ENCODE measurements at regions not wholly inside any gene's neighbourhood (a gene's known extent, or its start where the extent isn't known, plus 50 kb on each side); places are given as distances from the start of the nearest gene placed in this dataset.

DNA sequence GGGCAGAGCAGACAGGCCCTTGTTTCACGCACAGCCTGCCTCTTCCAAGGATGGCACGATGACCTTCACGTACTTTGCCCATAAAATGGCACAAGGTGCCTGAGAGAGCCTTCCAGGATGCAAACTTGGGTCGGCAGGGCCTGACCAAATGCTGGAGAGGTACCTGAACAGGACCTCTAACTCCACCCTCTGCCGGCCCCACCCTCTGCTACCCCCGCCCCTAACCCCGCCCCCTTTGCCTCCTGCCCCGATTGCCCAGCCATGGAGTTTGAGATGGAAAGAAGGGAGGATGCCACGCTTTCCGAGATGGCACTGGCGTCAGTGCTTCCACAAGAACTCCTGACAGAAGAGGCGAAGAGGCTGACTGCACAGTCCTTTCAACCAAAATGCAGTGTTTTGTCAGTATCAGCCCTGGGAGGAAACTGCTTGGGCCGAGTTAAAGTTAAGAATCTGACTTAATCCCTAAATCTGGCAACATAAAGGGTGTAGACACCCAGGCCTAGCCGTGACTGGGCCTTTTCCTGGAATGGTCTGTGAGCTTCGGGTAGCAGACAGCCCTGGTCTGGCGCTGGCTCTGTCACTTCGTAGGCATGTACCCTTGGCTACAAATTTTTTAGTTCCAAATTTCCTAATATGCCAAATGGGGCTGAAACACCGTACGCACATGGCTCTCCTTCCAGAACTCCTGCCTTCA, 230.3 kb upstream of the RGMA start:
- ATAC-seq (ENCODE audit: low read depth) = no peak
- Histone ChIP-seq H3K4me3 (ENCODE audit: severe bottlenecking) (no peak overlapping the region), H3K27ac (ENCODE audit: poor library complexity, severe bottlenecking) (no peak overlapping the region), H3K27me3 (ENCODE audit: insufficient read depth, poor library complexity, severe bottlenecking) (no peaks in the 10 kb centered on the region), H3K36me3 (ENCODE audit: low read depth) (no peaks in the 10 kb centered on the region), H3K9me3 (ENCODE audit: severe bottlenecking) (no peaks in the 10 kb centered on the region), H3K4me1 (ENCODE audit: insufficient read depth, poor library complexity, severe bottlenecking) (no peaks in the 10 kb centered on the region)
- TF ChIP-seq, protein P1, sequence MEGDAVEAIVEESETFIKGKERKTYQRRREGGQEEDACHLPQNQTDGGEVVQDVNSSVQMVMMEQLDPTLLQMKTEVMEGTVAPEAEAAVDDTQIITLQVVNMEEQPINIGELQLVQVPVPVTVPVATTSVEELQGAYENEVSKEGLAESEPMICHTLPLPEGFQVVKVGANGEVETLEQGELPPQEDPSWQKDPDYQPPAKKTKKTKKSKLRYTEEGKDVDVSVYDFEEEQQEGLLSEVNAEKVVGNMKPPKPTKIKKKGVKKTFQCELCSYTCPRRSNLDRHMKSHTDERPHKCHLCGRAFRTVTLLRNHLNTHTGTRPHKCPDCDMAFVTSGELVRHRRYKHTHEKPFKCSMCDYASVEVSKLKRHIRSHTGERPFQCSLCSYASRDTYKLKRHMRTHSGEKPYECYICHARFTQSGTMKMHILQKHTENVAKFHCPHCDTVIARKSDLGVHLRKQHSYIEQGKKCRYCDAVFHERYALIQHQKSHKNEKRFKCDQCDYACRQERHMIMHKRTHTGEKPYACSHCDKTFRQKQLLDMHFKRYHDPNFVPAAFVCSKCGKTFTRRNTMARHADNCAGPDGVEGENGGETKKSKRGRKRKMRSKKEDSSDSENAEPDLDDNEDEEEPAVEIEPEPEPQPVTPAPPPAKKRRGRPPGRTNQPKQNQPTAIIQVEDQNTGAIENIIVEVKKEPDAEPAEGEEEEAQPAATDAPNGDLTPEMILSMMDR (IDR thresholded peaks at IDR 0.05; ENCODE audit: poor library complexity, severe bottlenecking) = no peak
- DNase-seq (ENCODE audit: low spot score) = no peak

DNA sequence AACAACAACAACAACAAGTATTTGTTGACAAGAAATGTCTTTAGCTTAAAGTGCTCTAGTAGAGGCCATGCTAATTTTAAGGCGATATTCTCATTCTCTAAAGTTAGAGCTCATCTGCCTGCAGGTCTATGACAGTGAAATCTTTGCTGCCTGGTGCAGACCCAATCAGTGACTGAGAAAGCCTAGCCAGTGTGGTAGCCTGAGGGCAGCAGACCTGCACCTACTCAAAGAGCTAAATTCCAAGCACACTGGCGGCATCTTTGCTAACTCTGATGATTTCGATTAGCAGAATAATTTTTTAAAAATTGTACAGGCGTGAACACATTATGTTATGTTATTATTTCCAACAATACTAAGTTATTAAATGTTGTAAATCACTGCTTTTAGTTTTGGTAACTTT, 228.8 kb upstream of the RGMA start:
- TF ChIP-seq, protein P1 (IDR thresholded peaks at IDR 0.05; ENCODE audit: poor library complexity, severe bottlenecking) = no peak
- DNase-seq (ENCODE audit: low spot score) (no peak), ATAC-seq (ENCODE audit: low read depth) (no peak)

DNA sequence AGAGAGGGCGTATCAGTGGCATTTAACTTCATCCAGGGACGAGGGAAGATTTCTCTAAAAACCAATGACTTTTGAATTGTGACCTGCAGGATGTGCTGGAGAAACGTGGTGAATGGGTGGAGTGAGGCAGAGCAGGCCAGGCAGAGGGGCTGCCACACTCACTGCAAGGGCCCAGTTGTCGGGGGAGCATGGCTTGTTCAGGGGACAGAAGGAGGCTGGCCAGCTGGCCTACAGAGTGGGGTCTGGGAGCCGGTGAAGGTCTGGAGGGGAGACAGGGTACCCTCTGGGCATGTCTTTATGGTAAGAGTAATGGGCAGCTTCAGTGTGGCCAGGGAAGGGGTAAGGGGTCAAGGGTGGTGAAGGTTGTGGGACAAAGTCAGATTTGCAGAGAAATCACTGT, 225.2 kb upstream of the RGMA start:
- TF ChIP-seq, protein P1 (IDR thresholded peaks at IDR 0.05; ENCODE audit: poor library complexity, severe bottlenecking) = no peak
- Histone ChIP-seq H3K27ac (ENCODE audit: poor library complexity, severe bottlenecking) (no peak overlapping the region), H3K4me1 (ENCODE audit: insufficient read depth, poor library complexity, severe bottlenecking) (no peaks in the 10 kb centered on the region), H3K36me3 (ENCODE audit: low read depth) (no peaks in the 10 kb centered on the region), H3K4me3 (ENCODE audit: severe bottlenecking) (no peak overlapping the region), H3K27me3 (ENCODE audit: insufficient read depth, poor library complexity, severe bottlenecking) (peaks cover 4% of the 10 kb centered on the region), H3K9me3 (ENCODE audit: severe bottlenecking) (no peaks in the 10 kb centered on the region)
- ATAC-seq (ENCODE audit: low read depth) (no peak), DNase-seq (ENCODE audit: low spot score) (no peak)

More for the DNA sequence above, 228.8 kb upstream of the RGMA start:
- Histone ChIP-seq H3K27ac (ENCODE audit: poor library complexity, severe bottlenecking) (no peak overlapping the region), H3K27me3 (ENCODE audit: insufficient read depth, poor library complexity, severe bottlenecking) (peaks cover 4% of the 10 kb centered on the region), H3K9me3 (ENCODE audit: severe bottlenecking) (no peaks in the 10 kb centered on the region), H3K4me3 (ENCODE audit: severe bottlenecking) (no peak overlapping the region), H3K36me3 (ENCODE audit: low read depth) (no peaks in the 10 kb centered on the region), H3K4me1 (ENCODE audit: insufficient read depth, poor library complexity, severe bottlenecking) (no peaks in the 10 kb centered on the region)

DNA sequence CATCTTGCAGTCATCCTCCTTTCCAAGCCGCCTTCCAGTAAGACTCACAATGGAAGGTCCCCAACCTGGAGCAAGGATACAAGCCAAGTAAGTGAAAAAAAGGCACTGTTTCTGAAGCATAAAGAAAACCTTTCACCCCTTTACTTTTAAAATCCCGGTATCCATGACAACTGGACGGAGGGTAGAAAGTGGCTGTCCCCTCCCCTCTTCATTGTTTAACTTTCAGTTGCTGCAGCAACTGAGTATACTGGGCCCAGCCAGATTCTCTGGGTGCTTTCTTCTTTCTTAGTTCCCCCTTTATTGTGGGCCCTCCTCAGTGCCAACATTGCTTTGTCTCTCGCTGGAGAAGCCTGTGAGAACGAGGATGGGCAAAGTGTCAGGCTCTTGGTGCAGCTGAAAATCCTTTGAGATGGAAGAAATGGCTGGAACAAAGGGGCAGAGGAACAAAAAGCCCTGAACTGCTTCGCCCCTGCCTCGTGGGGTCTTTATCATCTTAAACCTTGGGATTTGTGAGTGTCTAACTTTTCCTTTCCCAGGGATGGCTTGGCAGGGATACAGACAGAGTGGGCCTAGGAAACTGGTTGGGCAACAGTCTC, 224.0 kb upstream of the RGMA start:
- no peaks in the 10 kb centered on the region for H3K36me3 ChIP-seq (ENCODE audit: low read depth)
- ATAC-seq (ENCODE audit: low read depth) = no peak
- no peak overlapping the region for H3K4me3 ChIP-seq (ENCODE audit: severe bottlenecking)
- no peaks in the 10 kb centered on the region for H3K4me1 ChIP-seq (ENCODE audit: insufficient read depth, poor library complexity, severe bottlenecking)
- no peak overlapping the region for H3K27ac ChIP-seq (ENCODE audit: poor library complexity, severe bottlenecking)
- H3K9me3 ChIP-seq (ENCODE audit: severe bottlenecking) = no peaks in the 10 kb centered on the region
- TF ChIP-seq, protein P1 (IDR thresholded peaks at IDR 0.05; ENCODE audit: poor library complexity, severe bottlenecking) = no peak
- DNase-seq (ENCODE audit: low spot score) = no peak
- peaks cover 4% of the 10 kb centered on the region for H3K27me3 ChIP-seq (ENCODE audit: insufficient read depth, poor library complexity, severe bottlenecking)

DNA sequence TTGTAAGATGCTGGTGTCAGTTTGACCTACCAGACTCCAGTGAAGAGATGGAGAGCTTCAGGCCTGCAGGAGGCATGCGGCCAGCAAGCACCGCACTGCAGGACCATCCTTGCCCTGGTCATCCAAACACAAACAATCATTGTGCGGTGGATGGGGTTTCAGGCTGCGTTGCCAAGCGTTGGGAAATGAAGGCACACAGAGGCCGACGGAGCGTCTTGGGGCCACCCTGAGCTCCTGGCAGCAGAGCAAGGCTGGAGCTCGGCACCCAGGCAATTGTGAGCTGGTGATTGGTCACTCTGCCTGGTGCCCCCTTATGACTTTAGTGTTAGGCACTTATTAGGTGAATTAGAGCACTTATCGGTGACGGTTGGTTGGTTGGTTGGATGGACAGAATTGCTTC, 222.6 kb upstream of the RGMA start:
- Histone ChIP-seq H3K4me3 (ENCODE audit: severe bottlenecking) (no peak overlapping the region), H3K9me3 (ENCODE audit: severe bottlenecking) (no peaks in the 10 kb centered on the region), H3K4me1 (ENCODE audit: insufficient read depth, poor library complexity, severe bottlenecking) (no peaks in the 10 kb centered on the region), H3K27me3 (ENCODE audit: insufficient read depth, poor library complexity, severe bottlenecking) (peaks cover 4% of the 10 kb centered on the region), H3K27ac (ENCODE audit: poor library complexity, severe bottlenecking) (no peak overlapping the region), H3K36me3 (ENCODE audit: low read depth) (no peaks in the 10 kb centered on the region)
- TF ChIP-seq, protein P1 (IDR thresholded peaks at IDR 0.05; ENCODE audit: poor library complexity, severe bottlenecking) = no peak
- no peak for ATAC-seq (ENCODE audit: low read depth)
- no peak for DNase-seq (ENCODE audit: low spot score)

All from RWPE2 (cell line).